ENCODE measurements at regions not wholly inside any gene's neighbourhood (a gene's known extent, or its start where the extent isn't known, plus 50 kb on each side); places are given as distances from the start of the nearest gene placed in this dataset.

- no peak overlapping the region for H3K4me3 Mint-ChIP-seq
- POLR2A ChIA-PET = no interaction called here
- intact Hi-C loops (cut with micrococcal nuclease) = no loop called here
- peaks cover 6% of the 10 kb centered on the region for H3K27me3 Mint-ChIP-seq
- CTCF ChIA-PET = no interaction called here
- H3K4me1 Mint-ChIP-seq (ENCODE audit: low read depth) = no peaks in the 10 kb centered on the region
- no peaks in the 10 kb centered on the region for H3K9me3 Mint-ChIP-seq
- H3K36me3 Mint-ChIP-seq = no peaks in the 10 kb centered on the region
- DNase-seq = no peak
- H3K27ac Mint-ChIP-seq = no peak overlapping the region
These were observed 105.2 kb downstream of the ZNF280B start for GRCh38 chr22:22403306-22403705.

GRCh38 chr22:22403771-22404170, 104.8 kb downstream of the ZNF280B start:
- intact Hi-C loops (cut with micrococcal nuclease) = no loop called here
- Mint-ChIP-seq H3K4me1 (ENCODE audit: low read depth) (no peaks in the 10 kb centered on the region), H3K27ac (no peak overlapping the region), H3K27me3 (peaks cover 11% of the 10 kb centered on the region), H3K36me3 (no peaks in the 10 kb centered on the region), H3K4me3 (no peak overlapping the region), H3K9me3 (no peaks in the 10 kb centered on the region)
- no peak for DNase-seq
- ChIA-PET CTCF (no interaction called here), POLR2A (no interaction called here)

GRCh38 chr22:22404598-22405284, 103.8 kb downstream of the ZNF280B start:
- Mint-ChIP-seq H3K27me3 (peaks cover 12% of the 10 kb centered on the region), H3K9me3 (no peaks in the 10 kb centered on the region), H3K27ac (no peak overlapping the region), H3K4me1 (ENCODE audit: low read depth) (no peaks in the 10 kb centered on the region), H3K4me3 (no peak overlapping the region), H3K36me3 (no peaks in the 10 kb centered on the region)
- POLR2A ChIA-PET = no interaction called here
- CTCF ChIA-PET = no interaction called here
- DNase-seq = no peak
- intact Hi-C loops (cut with micrococcal nuclease) = no loop called here

GRCh38 chr22:22406445-22407027, 102.0 kb downstream of the ZNF280B start:
- CTCF ChIA-PET = interaction anchor here (1.3 kb wide), 1 partner anchor 16 kb away, joined by 5 read pairs; no protein-coding TSS in a partner anchor
- H3K9me3 Mint-ChIP-seq = no peaks in the 10 kb centered on the region
- peaks cover 19% of the 10 kb centered on the region for H3K27me3 Mint-ChIP-seq
- no peak overlapping the region for H3K4me3 Mint-ChIP-seq
- no peaks in the 10 kb centered on the region for H3K36me3 Mint-ChIP-seq
- no peak for DNase-seq
- POLR2A ChIA-PET = no interaction called here
- H3K27ac Mint-ChIP-seq = no peak overlapping the region
- no peaks in the 10 kb centered on the region for H3K4me1 Mint-ChIP-seq (ENCODE audit: low read depth)
- intact Hi-C loops (cut with micrococcal nuclease) = no loop called here

- Mint-ChIP-seq H3K27ac (no peak overlapping the region), H3K9me3 (no peaks in the 10 kb centered on the region), H3K4me1 (ENCODE audit: low read depth) (no peaks in the 10 kb centered on the region), H3K36me3 (no peaks in the 10 kb centered on the region), H3K27me3 (peaks cover 23% of the 10 kb centered on the region), H3K4me3 (no peak overlapping the region)
- DNase-seq = no peak
- intact Hi-C loops (cut with micrococcal nuclease) = no loop called here
- ChIA-PET POLR2A (no interaction called here), CTCF (no interaction called here)
These were observed 101.5 kb downstream of the ZNF280B start for GRCh38 chr22:22407061-22407460.

GRCh38 chr22:22408269-22408668, 100.3 kb downstream of the ZNF280B start:
- Mint-ChIP-seq H3K27me3 (peaks cover 34% of the 10 kb centered on the region), H3K9me3 (no peaks in the 10 kb centered on the region), H3K36me3 (no peaks in the 10 kb centered on the region), H3K4me3 (no peak overlapping the region), H3K4me1 (ENCODE audit: low read depth) (no peaks in the 10 kb centered on the region), H3K27ac (no peak overlapping the region)
- no peak for DNase-seq
- ChIA-PET CTCF (interaction anchor here (1.0 kb wide), 1 partner anchor 137 kb away, joined by 3 read pairs; no protein-coding TSS in a partner anchor), POLR2A (no interaction called here)
- intact Hi-C loops (cut with micrococcal nuclease) = no loop called here

- CTCF ChIA-PET = interaction anchor here (1.0 kb wide), 1 partner anchor 136 kb away, joined by 3 read pairs; no protein-coding TSS in a partner anchor
- intact Hi-C loops (cut with micrococcal nuclease) = no loop called here
- Mint-ChIP-seq H3K27ac (no peak overlapping the region), H3K4me3 (no peak overlapping the region), H3K36me3 (no peaks in the 10 kb centered on the region), H3K27me3 (peaks cover 39% of the 10 kb centered on the region), H3K9me3 (no peaks in the 10 kb centered on the region), H3K4me1 (ENCODE audit: low read depth) (no peaks in the 10 kb centered on the region)
- POLR2A ChIA-PET = no interaction called here
- no peak for DNase-seq
These were observed 99.5 kb downstream of the ZNF280B start for GRCh38 chr22:22408731-22409696.

GRCh38 chr22:22410121-22410520, 98.4 kb downstream of the ZNF280B start:
- no peak for DNase-seq
- intact Hi-C loops (cut with micrococcal nuclease) = no loop called here
- Mint-ChIP-seq H3K27me3 (peaks cover 47% of the 10 kb centered on the region), H3K4me3 (no peak overlapping the region), H3K27ac (no peak overlapping the region), H3K4me1 (ENCODE audit: low read depth) (no peaks in the 10 kb centered on the region), H3K9me3 (no peaks in the 10 kb centered on the region), H3K36me3 (no peaks in the 10 kb centered on the region)
- ChIA-PET POLR2A (no interaction called here), CTCF (no interaction called here)

GRCh38 chr22:22410677-22411076, 97.9 kb downstream of the ZNF280B start:
- no peaks in the 10 kb centered on the region for H3K4me1 Mint-ChIP-seq (ENCODE audit: low read depth)
- ChIA-PET CTCF (no interaction called here), POLR2A (interaction anchor here (0.7 kb wide), 1 partner anchor 16 kb away, joined by 3 read pairs; no protein-coding TSS in a partner anchor)
- H3K36me3 Mint-ChIP-seq = no peaks in the 10 kb centered on the region
- H3K4me3 Mint-ChIP-seq = no peak overlapping the region
- H3K27ac Mint-ChIP-seq = no peak overlapping the region
- intact Hi-C loops (cut with micrococcal nuclease) = no loop called here
- no peaks in the 10 kb centered on the region for H3K9me3 Mint-ChIP-seq
- peaks cover 52% of the 10 kb centered on the region for H3K27me3 Mint-ChIP-seq
- no peak for DNase-seq

GRCh38 chr22:22414266-22414665, 94.3 kb downstream of the ZNF280B start:
- intact Hi-C loops (cut with micrococcal nuclease) = no loop called here
- POLR2A ChIA-PET = no interaction called here
- H3K27me3 Mint-ChIP-seq = peaks cover 59% of the 10 kb centered on the region

GRCh38 chr22:22417495-22418162, 90.9 kb downstream of the ZNF280B start:
- Mint-ChIP-seq H3K36me3 (no peaks in the 10 kb centered on the region), H3K9me3 (no peaks in the 10 kb centered on the region), H3K27ac (no peak overlapping the region), H3K4me1 (ENCODE audit: low read depth) (no peaks in the 10 kb centered on the region), H3K27me3 (peaks cover 52% of the 10 kb centered on the region), H3K4me3 (no peak overlapping the region)
- ChIA-PET POLR2A (no interaction called here), CTCF (interaction anchor here (0.9 kb wide), 1 partner anchor 12 kb away, joined by 3 read pairs; no protein-coding TSS in a partner anchor)
- intact Hi-C loops (cut with micrococcal nuclease) = no loop called here
- no peak for DNase-seq

More at GRCh38 chr22:22414266-22414665, 94.3 kb downstream of the ZNF280B start:
- Mint-ChIP-seq H3K4me1 (ENCODE audit: low read depth) (no peaks in the 10 kb centered on the region), H3K9me3 (no peaks in the 10 kb centered on the region), H3K4me3 (no peak overlapping the region), H3K36me3 (no peaks in the 10 kb centered on the region), H3K27ac (no peak overlapping the region)
- no peak for DNase-seq
- CTCF ChIA-PET = interaction anchor here (0.9 to 1.8 kb wide), 3 partner anchors 9 to 396 kb away, joined by 3 to 13 read pairs (median 3); no protein-coding TSS in a partner anchor

- peaks cover 47% of the 10 kb centered on the region for H3K27me3 Mint-ChIP-seq
- ChIA-PET POLR2A (no interaction called here), CTCF (interaction anchor here (0.9 kb wide), 1 partner anchor 12 kb away, joined by 3 read pairs; no protein-coding TSS in a partner anchor)
- H3K4me1 Mint-ChIP-seq (ENCODE audit: low read depth) = no peaks in the 10 kb centered on the region
- no peak overlapping the region for H3K27ac Mint-ChIP-seq
- no peak for DNase-seq
- no peak overlapping the region for H3K4me3 Mint-ChIP-seq
- intact Hi-C loops (cut with micrococcal nuclease) = no loop called here
- no peaks in the 10 kb centered on the region for H3K9me3 Mint-ChIP-seq
- H3K36me3 Mint-ChIP-seq = no peaks in the 10 kb centered on the region
These were observed 90.4 kb downstream of the ZNF280B start for GRCh38 chr22:22418163-22418549.

Data from activated CD4-positive, alpha-beta memory T cell treated with anti-CD3 and anti-CD28 coated beads for 36 hours (primary cell).